ENCODE measurements at regions not wholly inside any gene's neighbourhood (a gene's known extent, or its start where the extent isn't known, plus 50 kb on each side); places are given as distances from the start of the nearest gene placed in this dataset.
A peak's percentile ranks its signal among the peaks of the same experiment; 100 is the strongest.
"Not testable (repeated sequence)": the region's sequence is repeated elsewhere in the genome, so short reads cannot be mapped to it uniquely, and the experiment has no call there.

DNA sequence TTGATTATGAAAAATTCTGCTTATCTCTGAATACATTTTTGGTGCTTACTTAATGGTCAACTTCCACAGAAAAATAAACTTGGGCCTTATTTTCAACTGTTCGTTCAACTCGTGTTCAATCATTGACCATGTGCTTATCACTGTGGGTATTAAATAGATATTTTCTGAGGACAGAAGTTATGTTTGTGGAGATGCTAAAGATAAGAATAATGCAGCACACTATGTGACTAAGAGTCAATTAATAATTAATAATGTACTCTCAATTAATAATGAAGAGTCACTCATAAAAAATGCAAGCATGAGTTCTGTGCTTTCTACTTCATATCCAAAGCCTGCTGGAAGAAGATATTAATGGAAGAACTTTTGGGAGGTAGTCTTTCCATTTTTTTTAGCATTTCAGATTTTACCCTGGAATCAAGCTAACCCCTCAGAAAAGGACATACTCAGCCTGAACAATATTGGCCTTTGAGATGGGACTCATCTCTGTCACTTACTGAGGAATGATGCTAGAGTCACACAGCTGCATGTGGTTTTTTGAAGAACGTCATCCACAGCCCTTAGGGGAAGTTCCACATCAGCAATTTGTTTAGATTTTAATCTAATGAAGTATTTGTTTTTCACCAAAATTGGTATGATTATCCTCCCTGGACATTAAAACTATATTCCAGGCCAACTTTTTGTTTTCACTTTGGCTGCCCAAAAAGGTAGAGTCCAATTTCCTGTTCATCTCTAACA, 191.9 kb upstream of the CRIM1 start:
- no peak overlapping the region for H3K4me3 ChIP-seq (ENCODE audit: low read depth, low read length)
- Mint-ChIP-seq H3K4me3 (no peak overlapping the region), H3K4me1 (no peaks in the 10 kb centered on the region), H3K9me3 (peaks cover 0 to 3% (median 0%) of the 10 kb centered on the region in 7 donors), H3K27ac (no peak overlapping the region), H3K27me3 (peaks cover 9% of the 10 kb centered on the region), H3K36me3 (no peaks in the 10 kb centered on the region)
- no peaks in the 10 kb centered on the region for H3K9me3 ChIP-seq (ENCODE audit: control insufficient read depth in 2 of 2, low read length in 2 of 2)
- peaks cover 2% of the 10 kb centered on the region for H3K27me3 ChIP-seq (ENCODE audit: control insufficient read depth, insufficient read depth, low read length)
- ATAC-seq (ENCODE audit: low read depth in 2 of 2) (no peak), DNase-seq (no peak)
- no peak overlapping the region for H3K27ac ChIP-seq (ENCODE audit: insufficient read depth, low read length, poor library complexity, severe bottlenecking)
- no peaks in the 10 kb centered on the region for H3K36me3 ChIP-seq (ENCODE audit: control insufficient read depth, insufficient read depth, low read length)
- H3K4me1 ChIP-seq (ENCODE audit: control insufficient read depth, insufficient read depth, low read length, poor library complexity, severe bottlenecking): no peaks in the 10 kb centered on the region

- not testable (repeated sequence) for H3K27me3 Mint-ChIP-seq; H3K4me3 ChIP-seq (ENCODE audit: low read depth, low read length); H3K36me3 ChIP-seq (ENCODE audit: control insufficient read depth, insufficient read depth, low read length); H3K9me3 Mint-ChIP-seq; H3K4me3 Mint-ChIP-seq; H3K4me1 Mint-ChIP-seq; H3K4me1 ChIP-seq (ENCODE audit: control insufficient read depth, insufficient read depth, low read length, poor library complexity, severe bottlenecking); H3K27ac ChIP-seq (ENCODE audit: insufficient read depth, low read length, poor library complexity, severe bottlenecking); H3K36me3 Mint-ChIP-seq; H3K27ac Mint-ChIP-seq; H3K9me3 ChIP-seq (ENCODE audit: control insufficient read depth in 2 of 2, low read length in 2 of 2); ATAC-seq (ENCODE audit: low read depth in 2 of 2); H3K27me3 ChIP-seq (ENCODE audit: control insufficient read depth, insufficient read depth, low read length); DNase-seq
Observed at GRCh38 chr2:36157093-36157492, 198.5 kb upstream of the CRIM1 start.

- H3K36me3 Mint-ChIP-seq: no peaks in the 10 kb centered on the region
- H3K27me3 Mint-ChIP-seq: peaks cover 4% of the 10 kb centered on the region
- Histone ChIP-seq H3K4me1 (ENCODE audit: control insufficient read depth, insufficient read depth, low read length, poor library complexity, severe bottlenecking) (no peaks in the 10 kb centered on the region), H3K27ac (ENCODE audit: insufficient read depth, low read length, poor library complexity, severe bottlenecking) (no peak overlapping the region), H3K27me3 (ENCODE audit: control insufficient read depth, insufficient read depth, low read length) (no peaks in the 10 kb centered on the region), H3K9me3 (ENCODE audit: control insufficient read depth in 2 of 2, low read length in 2 of 2) (no peaks in the 10 kb centered on the region), H3K4me3 (ENCODE audit: low read depth, low read length) (no peak overlapping the region), H3K36me3 (ENCODE audit: control insufficient read depth, insufficient read depth, low read length) (no peaks in the 10 kb centered on the region)
- no peak overlapping the region for H3K4me3 Mint-ChIP-seq
- H3K4me1 Mint-ChIP-seq: peaks cover 2 to 9% (median 5%) of the 10 kb centered on the region in 4 donors
- H3K27ac Mint-ChIP-seq: no peak overlapping the region
- no peaks in the 10 kb centered on the region for H3K9me3 Mint-ChIP-seq
- ATAC-seq (ENCODE audit: low read depth in 2 of 2): no peak
- peak in 1 of 3 donors; percentile 21 for DNase-seq
Observed at GRCh38 chr2:36147670-36148390, 207.7 kb upstream of the CRIM1 start.

DNA sequence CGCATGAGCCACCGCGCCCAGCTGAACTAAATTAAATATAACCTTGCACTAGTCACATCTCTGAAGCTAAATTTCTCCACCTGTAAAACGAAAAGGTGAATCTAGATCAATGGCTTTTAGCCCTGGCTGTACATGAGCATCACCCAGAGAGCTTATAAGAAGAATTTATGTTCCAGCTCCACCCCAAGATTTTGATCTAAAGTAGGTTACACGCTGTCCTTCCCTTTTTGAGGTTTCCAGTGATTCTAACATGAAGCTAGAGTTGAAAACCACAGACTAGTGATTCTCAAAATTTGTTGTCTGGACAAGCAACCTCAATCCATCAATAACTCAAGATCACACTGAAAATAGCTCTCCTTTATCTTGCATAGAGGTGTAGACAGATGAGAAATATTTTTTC, 208.8 kb upstream of the CRIM1 start:
- H3K36me3 Mint-ChIP-seq: no peaks in the 10 kb centered on the region
- H3K27me3 Mint-ChIP-seq: peaks cover 4% of the 10 kb centered on the region
- H3K4me1 ChIP-seq (ENCODE audit: control insufficient read depth, insufficient read depth, low read length, poor library complexity, severe bottlenecking): no peaks in the 10 kb centered on the region
- H3K4me3 Mint-ChIP-seq: no peak overlapping the region
- ATAC-seq (ENCODE audit: low read depth in 2 of 2) (no peak), DNase-seq (no peak)
- no peaks in the 10 kb centered on the region for H3K9me3 ChIP-seq (ENCODE audit: control insufficient read depth in 2 of 2, low read length in 2 of 2)
- H3K27ac Mint-ChIP-seq: no peak overlapping the region
- no peak overlapping the region for H3K27ac ChIP-seq (ENCODE audit: insufficient read depth, low read length, poor library complexity, severe bottlenecking)
- peaks cover 0 to 2% (median 0%) of the 10 kb centered on the region in 7 donors for H3K9me3 Mint-ChIP-seq
- no peaks in the 10 kb centered on the region for H3K27me3 ChIP-seq (ENCODE audit: control insufficient read depth, insufficient read depth, low read length)
- no peak overlapping the region for H3K4me3 ChIP-seq (ENCODE audit: low read depth, low read length)
- no peaks in the 10 kb centered on the region for H3K36me3 ChIP-seq (ENCODE audit: control insufficient read depth, insufficient read depth, low read length)
- H3K4me1 Mint-ChIP-seq: peaks cover 2 to 9% (median 5%) of the 10 kb centered on the region in 4 donors

DNA sequence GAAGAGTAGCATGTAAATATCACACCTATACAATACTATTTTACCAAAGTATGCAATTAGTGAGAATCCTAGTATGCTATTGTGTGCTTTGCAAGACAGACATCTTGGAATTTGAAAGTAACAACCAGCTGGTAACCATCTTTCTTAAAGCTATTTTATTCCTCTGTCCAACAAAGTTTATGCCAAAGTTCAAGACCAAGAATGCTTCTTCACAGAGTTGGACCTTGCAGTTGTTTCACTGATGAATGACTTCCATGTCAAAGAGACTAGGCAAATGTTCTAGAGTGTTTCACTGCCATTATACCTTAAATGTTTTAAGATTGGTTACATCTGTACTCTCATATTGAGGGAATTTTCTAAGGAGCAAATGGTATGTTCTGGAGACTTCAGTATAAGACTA, 215.2 kb upstream of the CRIM1 start:
- Histone ChIP-seq H3K9me3 (ENCODE audit: control insufficient read depth in 2 of 2, low read length in 2 of 2) (no peaks in the 10 kb centered on the region), H3K4me3 (ENCODE audit: low read depth, low read length) (no peak overlapping the region), H3K36me3 (ENCODE audit: control insufficient read depth, insufficient read depth, low read length) (no peaks in the 10 kb centered on the region), H3K27ac (ENCODE audit: insufficient read depth, low read length, poor library complexity, severe bottlenecking) (no peak overlapping the region), H3K27me3 (ENCODE audit: control insufficient read depth, insufficient read depth, low read length) (no peaks in the 10 kb centered on the region), H3K4me1 (ENCODE audit: control insufficient read depth, insufficient read depth, low read length, poor library complexity, severe bottlenecking) (no peaks in the 10 kb centered on the region)
- peaks cover 0 to 3% (median 0%) of the 10 kb centered on the region in 7 donors for H3K9me3 Mint-ChIP-seq
- no peak overlapping the region for H3K4me3 Mint-ChIP-seq
- no peaks in the 10 kb centered on the region for H3K36me3 Mint-ChIP-seq
- DNase-seq (no peak), ATAC-seq (ENCODE audit: low read depth in 2 of 2) (no peak)
- peaks cover 9% of the 10 kb centered on the region for H3K27me3 Mint-ChIP-seq
- H3K4me1 Mint-ChIP-seq: peaks cover 7 to 8% (median 8%) of the 10 kb centered on the region in 4 donors
- H3K27ac Mint-ChIP-seq: no peak overlapping the region

GRCh38 chr2:36137612-36138011, 218.0 kb upstream of the CRIM1 start:
- H3K9me3 Mint-ChIP-seq: peaks cover 0 to 3% (median 0%) of the 10 kb centered on the region in 7 donors
- no peak overlapping the region for H3K4me3 Mint-ChIP-seq

GRCh38 chr2:36134281-36134680, 221.3 kb upstream of the CRIM1 start:
- DNase-seq: no peak
- Histone ChIP-seq H3K27ac (ENCODE audit: insufficient read depth, low read length, poor library complexity, severe bottlenecking) (no peak overlapping the region), H3K27me3 (ENCODE audit: control insufficient read depth, insufficient read depth, low read length) (no peaks in the 10 kb centered on the region), H3K4me1 (ENCODE audit: control insufficient read depth, insufficient read depth, low read length, poor library complexity, severe bottlenecking) (no peaks in the 10 kb centered on the region), H3K36me3 (ENCODE audit: control insufficient read depth, insufficient read depth, low read length) (no peaks in the 10 kb centered on the region), H3K9me3 (ENCODE audit: control insufficient read depth in 2 of 2, low read length in 2 of 2) (no peaks in the 10 kb centered on the region), H3K4me3 (ENCODE audit: low read depth, low read length) (no peak overlapping the region)
- no peak for ATAC-seq (ENCODE audit: low read depth in 2 of 2)
- Mint-ChIP-seq H3K27me3 (peaks cover 9% of the 10 kb centered on the region), H3K4me1 (peaks cover 7 to 8% (median 8%) of the 10 kb centered on the region in 4 donors), H3K36me3 (no peaks in the 10 kb centered on the region), H3K27ac (no peak overlapping the region), H3K9me3 (peaks cover 0 to 2% (median 0%) of the 10 kb centered on the region in 7 donors), H3K4me3 (no peak overlapping the region)

More at GRCh38 chr2:36137612-36138011, 218.0 kb upstream of the CRIM1 start:
- H3K9me3 ChIP-seq (ENCODE audit: control insufficient read depth in 2 of 2, low read length in 2 of 2): no peaks in the 10 kb centered on the region
- peaks cover 7 to 8% (median 8%) of the 10 kb centered on the region in 4 donors for H3K4me1 Mint-ChIP-seq
- H3K36me3 ChIP-seq (ENCODE audit: control insufficient read depth, insufficient read depth, low read length): no peaks in the 10 kb centered on the region
- no peak overlapping the region for H3K27ac ChIP-seq (ENCODE audit: insufficient read depth, low read length, poor library complexity, severe bottlenecking)
- H3K4me3 ChIP-seq (ENCODE audit: low read depth, low read length): no peak overlapping the region
- no peaks in the 10 kb centered on the region for H3K36me3 Mint-ChIP-seq
- H3K27me3 Mint-ChIP-seq: peaks cover 9% of the 10 kb centered on the region
- no peak overlapping the region for H3K27ac Mint-ChIP-seq
- peak in 1 of 3 donors; percentile 2 for DNase-seq
- ATAC-seq (ENCODE audit: low read depth in 2 of 2): no peak
- no peaks in the 10 kb centered on the region for H3K27me3 ChIP-seq (ENCODE audit: control insufficient read depth, insufficient read depth, low read length)
- H3K4me1 ChIP-seq (ENCODE audit: control insufficient read depth, insufficient read depth, low read length, poor library complexity, severe bottlenecking): no peaks in the 10 kb centered on the region

Data from CD4-positive, CD25-positive, alpha-beta regulatory T cell (primary cell).